NB4 (cell line): ENCODE measurements at regions not wholly inside any gene's neighbourhood (a gene's known extent, or its start where the extent isn't known, plus 50 kb on each side); places are given as distances from the start of the nearest gene placed in this dataset.

Experiments used
- MYC ChIP-seq: IDR thresholded peaks from 2 replicates; pipeline ENCODE4 v1.6.1; 2011; ENCODE audit warnings: low read depth, low read length
- POLR2A ChIP-seq: IDR thresholded peaks from 2 replicates; pipeline ENCODE4 v1.6.1; 2011; ENCODE audit warnings: mild to moderate bottlenecking; ENCODE audit not compliant: insufficient read length; ENCODE audit errors: extremely low read depth
- TF ChIP-seq, protein P1 (sequence below): IDR thresholded peaks from one replicate; pipeline ENCODE4 v1.5.1; 2012; ENCODE audit warnings: low read depth, low read length

DNA sequence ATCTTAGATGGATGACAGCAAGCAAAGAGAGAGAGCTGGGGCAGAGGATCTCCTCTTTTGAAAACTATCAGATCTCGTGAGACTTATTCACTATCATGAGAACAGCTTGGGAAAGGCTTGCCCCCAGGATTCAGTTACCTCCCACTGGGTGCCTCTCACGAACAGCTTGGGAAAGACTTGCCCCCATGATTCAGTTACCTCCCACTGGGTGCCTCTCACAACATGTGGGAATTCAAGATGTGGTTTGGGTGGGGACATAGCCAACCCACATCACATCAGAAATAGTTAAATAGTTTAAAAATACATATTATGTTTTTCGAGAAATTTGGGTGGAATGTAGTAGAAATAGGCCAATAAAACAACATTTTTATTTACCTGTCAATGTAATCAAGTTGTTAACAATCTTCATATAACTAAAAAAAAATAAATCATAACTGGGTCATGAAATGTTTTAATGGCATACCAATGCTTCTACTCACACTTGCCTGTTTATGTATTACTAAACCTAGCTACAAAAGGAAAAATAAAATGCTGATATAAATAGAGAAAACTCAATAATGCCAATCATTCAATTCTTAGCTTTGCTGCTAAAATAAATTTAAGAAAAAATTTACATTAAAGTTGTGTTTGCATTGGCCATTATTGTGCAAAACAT, 608.9 kb downstream of the SUCLG1 start:
- TF ChIP-seq MYC (no peak), POLR2A (no peak)
- TF ChIP-seq, protein P1, sequence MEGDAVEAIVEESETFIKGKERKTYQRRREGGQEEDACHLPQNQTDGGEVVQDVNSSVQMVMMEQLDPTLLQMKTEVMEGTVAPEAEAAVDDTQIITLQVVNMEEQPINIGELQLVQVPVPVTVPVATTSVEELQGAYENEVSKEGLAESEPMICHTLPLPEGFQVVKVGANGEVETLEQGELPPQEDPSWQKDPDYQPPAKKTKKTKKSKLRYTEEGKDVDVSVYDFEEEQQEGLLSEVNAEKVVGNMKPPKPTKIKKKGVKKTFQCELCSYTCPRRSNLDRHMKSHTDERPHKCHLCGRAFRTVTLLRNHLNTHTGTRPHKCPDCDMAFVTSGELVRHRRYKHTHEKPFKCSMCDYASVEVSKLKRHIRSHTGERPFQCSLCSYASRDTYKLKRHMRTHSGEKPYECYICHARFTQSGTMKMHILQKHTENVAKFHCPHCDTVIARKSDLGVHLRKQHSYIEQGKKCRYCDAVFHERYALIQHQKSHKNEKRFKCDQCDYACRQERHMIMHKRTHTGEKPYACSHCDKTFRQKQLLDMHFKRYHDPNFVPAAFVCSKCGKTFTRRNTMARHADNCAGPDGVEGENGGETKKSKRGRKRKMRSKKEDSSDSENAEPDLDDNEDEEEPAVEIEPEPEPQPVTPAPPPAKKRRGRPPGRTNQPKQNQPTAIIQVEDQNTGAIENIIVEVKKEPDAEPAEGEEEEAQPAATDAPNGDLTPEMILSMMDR, result no peak
